ENCODE measurements at regions not wholly inside any gene's neighbourhood (a gene's known extent, or its start where the extent isn't known, plus 50 kb on each side); places are given as distances from the start of the nearest gene placed in this dataset.

GRCh38 chr2:83565626-83566025 is 893.5 kb downstream of the SUCLG1 start:
- H3K27me3 ChIP-seq: no peaks in the 10 kb centered on the region
- no peak overlapping the region for H3K27ac ChIP-seq
- DNase-seq (no peak), ATAC-seq (no peak)
- no peaks in the 10 kb centered on the region for H3K9me3 ChIP-seq
- H3K4me3 ChIP-seq: no peak overlapping the region
- intact Hi-C loops (cut with DNase I): no loop called here
- 60 to 68% (median 65%) methylated on average over 4 of the region's 4 CpGs for WGBS, 4 donors
- no peaks in the 10 kb centered on the region for H3K36me3 ChIP-seq
- H3K4me1 ChIP-seq: no peaks in the 10 kb centered on the region
- no peak for TF ChIP-seq POLR2A (IDR thresholded peaks at IDR 0.05)
- TF ChIP-seq, protein P1, sequence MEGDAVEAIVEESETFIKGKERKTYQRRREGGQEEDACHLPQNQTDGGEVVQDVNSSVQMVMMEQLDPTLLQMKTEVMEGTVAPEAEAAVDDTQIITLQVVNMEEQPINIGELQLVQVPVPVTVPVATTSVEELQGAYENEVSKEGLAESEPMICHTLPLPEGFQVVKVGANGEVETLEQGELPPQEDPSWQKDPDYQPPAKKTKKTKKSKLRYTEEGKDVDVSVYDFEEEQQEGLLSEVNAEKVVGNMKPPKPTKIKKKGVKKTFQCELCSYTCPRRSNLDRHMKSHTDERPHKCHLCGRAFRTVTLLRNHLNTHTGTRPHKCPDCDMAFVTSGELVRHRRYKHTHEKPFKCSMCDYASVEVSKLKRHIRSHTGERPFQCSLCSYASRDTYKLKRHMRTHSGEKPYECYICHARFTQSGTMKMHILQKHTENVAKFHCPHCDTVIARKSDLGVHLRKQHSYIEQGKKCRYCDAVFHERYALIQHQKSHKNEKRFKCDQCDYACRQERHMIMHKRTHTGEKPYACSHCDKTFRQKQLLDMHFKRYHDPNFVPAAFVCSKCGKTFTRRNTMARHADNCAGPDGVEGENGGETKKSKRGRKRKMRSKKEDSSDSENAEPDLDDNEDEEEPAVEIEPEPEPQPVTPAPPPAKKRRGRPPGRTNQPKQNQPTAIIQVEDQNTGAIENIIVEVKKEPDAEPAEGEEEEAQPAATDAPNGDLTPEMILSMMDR (IDR thresholded peaks at IDR 0.05): no peak

- H3K36me3 ChIP-seq: no peaks in the 10 kb centered on the region
- no peaks in the 10 kb centered on the region for H3K9me3 ChIP-seq
- no peaks in the 10 kb centered on the region for H3K4me1 ChIP-seq
- DNase-seq (no peak), ATAC-seq (no peak)
- no peak overlapping the region for H3K27ac ChIP-seq
- WGBS, 4 donors: 62 to 69% (median 66%) methylated on average over 4 of the region's 4 CpGs
- no peaks in the 10 kb centered on the region for H3K27me3 ChIP-seq
- TF ChIP-seq, protein P1 (IDR thresholded peaks at IDR 0.05): no peak
- TF ChIP-seq POLR2A (IDR thresholded peaks at IDR 0.05): no peak
- intact Hi-C loops (cut with DNase I): no loop called here
- H3K4me3 ChIP-seq: no peak overlapping the region
Measured at GRCh38 chr2:83565181-83565580, 893.9 kb downstream of the SUCLG1 start.

DNA sequence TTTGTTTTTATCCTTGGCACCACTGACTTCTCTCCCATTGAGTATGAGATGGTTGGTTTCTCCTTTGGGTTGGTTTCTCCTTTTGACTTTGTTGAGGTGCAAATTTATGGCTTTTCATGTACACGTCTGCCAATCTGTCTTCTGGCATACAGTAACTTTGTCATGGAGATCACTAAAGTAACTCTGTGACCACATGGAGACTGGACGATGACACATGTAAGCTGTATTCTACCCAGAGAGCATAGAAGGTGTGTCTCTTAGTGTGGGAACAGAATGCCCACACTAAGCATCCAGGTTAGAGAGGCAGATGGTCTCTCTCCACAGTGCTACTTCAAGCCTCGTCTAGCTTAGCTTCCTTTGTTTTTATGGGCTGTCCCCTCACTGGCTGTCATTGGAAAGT is 897.5 kb downstream of the SUCLG1 start:
- DNase-seq (no peak), ATAC-seq (no peak)
- TF ChIP-seq POLR2A (IDR thresholded peaks at IDR 0.05): no peak
- TF ChIP-seq, protein P1 (IDR thresholded peaks at IDR 0.05): no peak
- intact Hi-C loops (cut with DNase I): no loop called here
- H3K9me3 ChIP-seq: peaks cover 0 to 3% (median 0%) of the 10 kb centered on the region in 12 donors
- no peaks in the 10 kb centered on the region for H3K27me3 ChIP-seq
- no peaks in the 10 kb centered on the region for H3K4me1 ChIP-seq
- no peak overlapping the region for H3K27ac ChIP-seq
- H3K36me3 ChIP-seq: no peaks in the 10 kb centered on the region
- WGBS, 4 donors: 58 to 72% (median 63%) methylated on average over 3 of the region's 3 CpGs
- no peak overlapping the region for H3K4me3 ChIP-seq

DNA sequence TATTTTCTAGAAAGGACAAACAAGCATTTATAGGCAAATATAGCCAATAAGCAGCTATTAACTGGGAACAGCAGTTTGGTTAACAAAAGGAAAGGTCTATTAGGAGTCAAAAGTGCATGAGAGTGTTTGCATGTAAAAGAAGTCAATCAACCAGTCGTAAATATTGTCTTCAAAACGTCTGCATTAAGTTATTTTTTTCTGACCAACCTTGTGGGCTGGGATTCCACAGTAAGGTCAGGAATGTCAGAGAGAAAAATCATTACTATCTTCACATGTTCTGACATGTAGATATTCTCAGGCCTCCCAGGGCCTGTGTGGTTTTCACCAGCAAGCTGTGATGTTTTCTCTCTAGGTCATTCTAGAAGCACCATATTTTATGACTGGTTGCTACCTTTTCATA is 922.5 kb downstream of the SUCLG1 start:
- intact Hi-C loops (cut with DNase I): no loop called here
- H3K27ac ChIP-seq: no peak overlapping the region

More for the DNA sequence above, 922.5 kb downstream of the SUCLG1 start:
- Histone ChIP-seq H3K27me3 (no peaks in the 10 kb centered on the region), H3K36me3 (no peaks in the 10 kb centered on the region), H3K4me3 (no peak overlapping the region), H3K4me1 (no peaks in the 10 kb centered on the region), H3K9me3 (no peaks in the 10 kb centered on the region)
- 40 to 52% (median 44%) methylated on average over 2 of the region's 2 CpGs for WGBS, 4 donors
- ATAC-seq: no peak
- TF ChIP-seq, protein P1 (IDR thresholded peaks at IDR 0.05): no peak
- no peak for TF ChIP-seq POLR2A (IDR thresholded peaks at IDR 0.05)
- no peak for DNase-seq

All from heart left ventricle (tissue), 16 donors.